Suppressor macrophage treated with lipopolysaccharide for 1 hour (primary cell): ENCODE measurements at regions not wholly inside any gene's neighbourhood (a gene's known extent, or its start where the extent isn't known, plus 50 kb on each side); places are given as distances from the start of the nearest gene placed in this dataset.

Source experiments
- DNase-seq, 3 donors: peaks; one replicate each; pipeline ENCODE4 v3.0.0-alpha.2; 2020 to 2022

DNA sequence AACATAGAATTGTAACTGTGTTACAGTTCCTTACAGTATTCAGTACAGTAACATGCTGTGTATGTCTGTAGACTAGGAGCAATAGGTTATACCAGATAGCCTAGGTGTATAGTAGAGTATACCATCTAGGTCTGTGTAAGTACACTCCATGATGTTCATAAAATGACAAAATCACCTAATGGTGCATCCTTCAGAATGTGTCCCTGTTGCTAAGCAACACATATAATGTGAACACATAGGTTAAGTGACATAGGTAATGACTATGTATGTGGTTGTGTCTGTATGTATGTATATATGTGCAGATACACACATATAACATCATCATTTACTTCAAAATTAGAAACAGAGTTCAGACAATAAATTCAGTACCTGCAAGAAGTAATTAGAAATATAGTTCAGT is 146.8 kb upstream of the GAP43 start:
- DNase-seq, result no peak

DNA sequence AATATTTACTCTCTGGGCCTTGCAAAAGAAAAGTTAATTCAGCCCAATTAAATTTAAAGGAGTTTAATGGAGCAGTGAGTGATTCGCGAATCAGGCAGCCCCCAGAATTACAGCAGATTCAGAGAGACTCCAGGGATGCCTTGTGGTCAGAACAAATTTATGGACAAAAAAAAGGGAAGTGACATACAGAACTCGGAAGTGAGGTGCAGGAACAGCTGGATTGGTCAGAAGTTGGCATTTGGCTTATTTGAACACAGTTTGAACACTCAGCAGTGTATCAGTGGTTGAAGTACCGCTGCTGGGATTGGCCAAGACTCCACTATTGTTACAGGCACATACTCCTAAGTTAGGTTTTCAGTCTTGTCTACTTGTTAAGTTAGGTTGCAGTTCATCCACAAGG is 145.0 kb upstream of the GAP43 start:
- no peak for DNase-seq

GRCh38 chr3:115486880-115487279 is 136.4 kb upstream of the GAP43 start:
- DNase-seq, result no peak

- no peak for DNase-seq
Measured at GRCh38 chr3:115487968-115488367, 135.3 kb upstream of the GAP43 start.

GRCh38 chr3:115488409-115488808 is 134.9 kb upstream of the GAP43 start:
- DNase-seq, result no peak

- DNase-seq, result no peak
Measured at GRCh38 chr3:115494826-115495225, 128.5 kb upstream of the GAP43 start.

DNA sequence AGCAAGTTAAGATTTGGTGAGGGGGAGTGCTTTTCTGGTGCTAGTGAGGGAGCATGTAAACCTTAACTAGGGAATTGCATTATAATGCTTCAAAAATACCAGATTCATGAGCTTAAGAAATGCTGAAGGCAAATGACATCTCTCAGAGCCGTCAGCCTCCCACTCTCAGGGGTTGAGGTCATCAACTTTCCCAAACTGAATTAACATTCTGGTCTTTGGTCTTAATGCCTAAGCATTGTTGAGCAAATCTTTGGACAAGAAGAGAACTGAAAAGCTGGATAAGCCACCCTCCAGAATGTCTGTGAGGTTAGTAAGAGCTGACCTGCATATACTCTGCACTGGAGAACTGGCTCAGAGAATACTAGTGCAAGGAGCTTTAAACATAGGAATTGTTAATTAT is 124.9 kb upstream of the GAP43 start:
- DNase-seq, result no peak

GRCh38 chr3:115498898-115499297 is 124.4 kb upstream of the GAP43 start:
- no peak for DNase-seq

DNA sequence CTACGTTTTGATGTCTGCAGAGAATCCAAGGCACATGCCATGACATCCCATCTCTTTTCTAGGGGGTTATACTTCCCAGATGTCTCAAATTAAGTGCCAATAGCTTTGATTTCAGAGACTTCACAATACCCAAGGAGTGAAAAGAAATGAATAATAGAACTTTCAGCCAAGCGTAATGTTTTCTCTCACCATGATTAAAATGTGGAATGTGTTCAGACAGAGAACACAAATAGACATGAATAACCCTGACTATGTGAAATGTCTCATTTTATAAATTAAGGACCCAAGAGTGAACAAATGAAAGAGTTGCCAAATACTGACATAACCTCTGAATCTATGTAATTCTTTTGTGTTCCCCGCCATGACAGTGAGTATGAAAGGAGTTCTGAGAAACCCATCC is 123.6 kb upstream of the GAP43 start:
- DNase-seq, result no peak

GRCh38 chr3:115500795-115501194 is 122.5 kb upstream of the GAP43 start:
- no peak for DNase-seq

DNA sequence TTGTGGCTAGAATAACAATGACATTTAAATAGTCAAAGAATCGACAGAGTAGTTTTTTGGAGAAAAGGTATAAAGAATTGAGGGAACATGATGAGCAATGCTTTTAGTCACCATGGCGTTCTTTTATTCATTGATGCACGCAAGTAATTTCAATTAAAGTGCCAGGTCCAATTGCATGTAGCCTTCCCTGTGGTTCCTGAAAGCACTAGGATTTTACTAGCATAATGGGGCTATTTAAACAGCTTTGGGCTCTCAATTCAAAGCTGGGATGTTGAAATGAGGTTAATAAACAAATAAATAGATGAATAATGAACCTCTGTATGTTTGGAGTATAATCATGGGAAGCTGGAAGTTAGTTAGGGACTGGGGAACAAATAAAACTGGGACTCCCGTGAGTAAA is 121.2 kb upstream of the GAP43 start:
- no peak for DNase-seq

GRCh38 chr3:115503394-115503793 is 119.9 kb upstream of the GAP43 start:
- DNase-seq, result no peak

DNA sequence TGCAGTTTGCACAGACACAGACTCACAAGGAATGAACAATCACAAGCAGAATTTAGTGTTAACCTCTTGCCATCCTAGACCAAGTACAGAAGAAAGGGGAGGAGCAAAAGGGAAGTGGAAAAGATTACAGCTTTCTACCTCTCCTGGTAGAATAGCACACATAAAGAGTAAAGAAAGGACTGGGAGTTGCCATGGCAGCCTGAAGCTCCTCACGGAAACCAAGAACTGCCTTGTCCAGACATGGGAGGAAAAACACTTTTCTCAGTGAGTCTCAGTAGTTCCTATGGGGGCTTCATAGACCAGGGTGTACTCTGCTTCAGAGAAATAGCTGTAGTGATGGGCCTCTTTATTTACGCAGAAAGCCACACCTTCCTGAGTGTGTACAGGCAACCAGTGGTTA is 114.7 kb upstream of the GAP43 start:
- no peak for DNase-seq

DNA sequence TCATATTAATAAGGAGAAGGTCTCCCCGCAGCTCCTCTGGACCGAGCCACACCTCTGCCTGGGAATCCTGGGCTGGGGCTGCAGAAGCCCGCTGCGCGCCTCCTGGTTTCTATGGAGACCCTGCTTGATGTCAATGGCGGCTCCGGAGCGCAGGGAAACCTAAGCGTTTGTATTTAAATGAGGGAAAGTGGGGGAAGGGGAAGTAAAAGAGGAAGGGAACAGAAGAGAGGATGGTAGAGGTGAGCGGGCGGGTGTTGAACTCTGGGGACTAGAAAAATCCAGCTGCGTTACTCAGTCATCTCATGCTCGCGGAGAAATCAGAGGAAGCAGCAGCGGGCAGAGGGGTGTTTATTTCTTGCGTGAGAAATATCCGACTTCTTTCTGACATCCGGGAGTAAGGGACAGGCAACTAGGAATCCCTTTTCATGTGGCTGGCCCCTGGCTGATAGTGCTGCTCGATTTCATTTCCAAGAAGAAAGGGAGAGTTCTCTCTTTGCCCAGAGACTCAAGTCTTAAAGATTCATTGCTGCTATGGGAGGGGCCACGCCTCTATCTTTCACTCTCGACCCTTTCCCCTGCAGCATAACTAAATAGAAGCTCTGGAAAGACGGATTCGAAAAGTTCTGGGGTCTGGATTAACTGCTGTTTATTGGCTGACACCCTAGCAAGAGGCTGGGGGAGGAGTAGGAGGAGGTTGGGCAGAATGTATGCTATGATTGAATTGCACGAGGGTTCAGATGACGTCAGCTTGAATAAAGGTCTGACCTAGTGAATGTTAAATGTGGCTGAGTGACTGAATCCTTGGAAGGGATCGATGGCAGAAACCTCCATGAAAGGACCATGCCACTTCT is 110.5 kb upstream of the GAP43 start:
- peak; percentile 51 to 56 (median 55) for DNase-seq

- DNase-seq, result no peak
Measured at GRCh38 chr3:115513416-115513800, 109.9 kb upstream of the GAP43 start.

DNA sequence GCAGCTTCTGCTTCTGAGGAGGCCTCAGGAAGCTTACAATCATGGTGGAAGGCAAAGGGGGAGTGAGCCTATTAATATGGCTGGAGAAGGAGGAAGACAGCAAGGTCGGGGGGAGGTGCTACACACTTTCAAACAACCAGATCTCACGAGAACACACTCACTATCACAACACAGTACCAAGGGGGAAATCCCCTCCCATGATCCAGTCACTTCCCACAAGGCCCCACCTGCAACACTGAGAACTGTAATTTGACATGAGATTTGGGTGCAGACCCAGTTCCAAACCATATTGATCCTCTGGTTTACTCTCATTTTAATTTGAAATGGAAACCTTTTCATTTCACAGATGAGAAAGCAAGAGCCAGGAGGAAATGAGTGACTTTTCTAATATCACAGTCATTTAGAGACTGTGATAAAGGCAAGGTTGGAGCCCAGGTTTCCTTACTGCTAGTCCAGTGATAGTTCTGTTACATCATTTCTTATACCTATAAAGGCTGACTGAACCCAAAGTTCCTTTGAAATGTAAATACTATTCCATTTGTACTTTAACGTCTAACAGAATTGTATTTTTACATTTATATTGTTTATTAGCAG is 105.8 kb upstream of the GAP43 start:
- no peak for DNase-seq

- DNase-seq, result no peak
Measured at GRCh38 chr3:115518100-115518852, 105.0 kb upstream of the GAP43 start.

DNA sequence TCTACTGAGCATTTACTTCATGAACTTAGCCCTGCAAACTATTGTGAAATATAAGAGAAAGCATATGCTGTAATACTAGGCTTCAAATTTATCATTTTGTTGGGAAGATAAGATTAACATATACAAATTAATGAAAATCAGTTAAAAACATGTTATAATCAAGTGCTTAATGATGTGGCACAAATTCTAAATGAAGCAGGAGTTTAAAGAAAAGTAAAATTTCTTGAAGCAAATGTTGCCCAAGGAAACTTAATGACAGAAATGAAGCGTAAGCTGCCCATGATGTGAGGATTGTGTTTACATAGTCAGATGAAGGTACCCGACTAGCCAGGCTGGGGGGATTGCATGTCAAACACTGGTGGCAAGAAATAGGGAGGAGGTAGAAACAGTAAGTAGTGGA is 103.1 kb upstream of the GAP43 start:
- no peak for DNase-seq

- DNase-seq, result peak in 1 of 3 donors; percentile 3
Measured at GRCh38 chr3:115520651-115521245, 102.6 kb upstream of the GAP43 start.

- no peak for DNase-seq
Measured at GRCh38 chr3:115523458-115523857, 99.9 kb upstream of the GAP43 start.

GRCh38 chr3:115524549-115524948 is 98.8 kb upstream of the GAP43 start:
- DNase-seq, result no peak

GRCh38 chr3:115525731-115526130 is 97.6 kb upstream of the GAP43 start:
- DNase-seq, result no peak

- DNase-seq, result no peak
Measured at GRCh38 chr3:115533218-115533617, 90.1 kb upstream of the GAP43 start.

GRCh38 chr3:115536171-115536570 is 87.1 kb upstream of the GAP43 start:
- no peak for DNase-seq
